ENCODE measurements at regions not wholly inside any gene's neighbourhood (a gene's known extent, or its start where the extent isn't known, plus 50 kb on each side); places are given as distances from the start of the nearest gene placed in this dataset.

- H3K36me3 ChIP-seq, result no peaks in the 10 kb centered on the region
- ATAC-seq (ENCODE audit: low FRiP score in 2 of 2), result peak; percentile 86 to 91
These were observed 65.6 kb upstream of the PTGR2 start for GRCh38 chr14:73785834-73786635.

GRCh38 chr14:73785336-73785833 lies 66.2 kb upstream of the PTGR2 start:
- DNase-seq, result peak in 1 of 2 donors; percentile 51

More at GRCh38 chr14:73785834-73786635, 65.6 kb upstream of the PTGR2 start:
- TF ChIP-seq, protein P1, sequence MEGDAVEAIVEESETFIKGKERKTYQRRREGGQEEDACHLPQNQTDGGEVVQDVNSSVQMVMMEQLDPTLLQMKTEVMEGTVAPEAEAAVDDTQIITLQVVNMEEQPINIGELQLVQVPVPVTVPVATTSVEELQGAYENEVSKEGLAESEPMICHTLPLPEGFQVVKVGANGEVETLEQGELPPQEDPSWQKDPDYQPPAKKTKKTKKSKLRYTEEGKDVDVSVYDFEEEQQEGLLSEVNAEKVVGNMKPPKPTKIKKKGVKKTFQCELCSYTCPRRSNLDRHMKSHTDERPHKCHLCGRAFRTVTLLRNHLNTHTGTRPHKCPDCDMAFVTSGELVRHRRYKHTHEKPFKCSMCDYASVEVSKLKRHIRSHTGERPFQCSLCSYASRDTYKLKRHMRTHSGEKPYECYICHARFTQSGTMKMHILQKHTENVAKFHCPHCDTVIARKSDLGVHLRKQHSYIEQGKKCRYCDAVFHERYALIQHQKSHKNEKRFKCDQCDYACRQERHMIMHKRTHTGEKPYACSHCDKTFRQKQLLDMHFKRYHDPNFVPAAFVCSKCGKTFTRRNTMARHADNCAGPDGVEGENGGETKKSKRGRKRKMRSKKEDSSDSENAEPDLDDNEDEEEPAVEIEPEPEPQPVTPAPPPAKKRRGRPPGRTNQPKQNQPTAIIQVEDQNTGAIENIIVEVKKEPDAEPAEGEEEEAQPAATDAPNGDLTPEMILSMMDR (IDR thresholded peaks at IDR 0.05), result peak in 5 of 6 experiments; percentile 40 to 85 (median 67)
- peak in 3 of 4 donors; percentile 30 to 81 (median 71) for TF ChIP-seq EP300 (IDR thresholded peaks at IDR 0.05)
- TF ChIP-seq POLR2A (IDR thresholded peaks at IDR 0.05), result peak in 3 of 4 donors; percentile 30 to 83 (median 74)
- peak; percentile 94 to 97 for TF ChIP-seq POLR2AphosphoS5 (IDR thresholded peaks at IDR 0.05)
- WGBS, 2 donors, result 0 to 1% methylated on average over 17 to 33 of the region's 35 CpGs
- H3K27ac ChIP-seq, result peak overlapping the region; percentile 97 to 99 (median 98)
- H3K9me3 ChIP-seq, result no peaks in the 10 kb centered on the region
- H3K4me1 ChIP-seq, result peaks cover 48 to 76% (median 53%) of the 10 kb centered on the region in 4 donors
- H3K27me3 ChIP-seq, result no peaks in the 10 kb centered on the region
- peak overlapping the region; percentile 71 to 84 (median 75) for H3K4me3 ChIP-seq
- peak; percentile 91 for DNase-seq

GRCh38 chr14:73784988-73785313 lies 66.7 kb upstream of the PTGR2 start:
- H3K4me1 ChIP-seq, result peaks cover 42 to 71% (median 44%) of the 10 kb centered on the region in 4 donors

More at GRCh38 chr14:73785336-73785833, 66.2 kb upstream of the PTGR2 start:
- Histone ChIP-seq H3K4me1 (peaks cover 42 to 71% (median 46%) of the 10 kb centered on the region in 4 donors), H3K36me3 (peaks cover 0 to under 1% (median 0%) of the 10 kb centered on the region in 4 donors), H3K27me3 (no peaks in the 10 kb centered on the region), H3K9me3 (no peaks in the 10 kb centered on the region), H3K27ac (peak overlapping the region; percentile 97 to 99 (median 98)), H3K4me3 (peak overlapping the region; percentile 15 to 84 (median 72))
- 5 to 6% methylated on average over 8 of the region's 8 CpGs for WGBS, 2 donors
- ATAC-seq (ENCODE audit: low FRiP score in 2 of 2), result peak; percentile 5 to 28
- TF ChIP-seq, protein P1 (IDR thresholded peaks at IDR 0.05), result no peak
- TF ChIP-seq POLR2AphosphoS5 (IDR thresholded peaks at IDR 0.05) (no peak), EP300 (IDR thresholded peaks at IDR 0.05) (no peak), POLR2A (IDR thresholded peaks at IDR 0.05) (no peak)

DNA sequence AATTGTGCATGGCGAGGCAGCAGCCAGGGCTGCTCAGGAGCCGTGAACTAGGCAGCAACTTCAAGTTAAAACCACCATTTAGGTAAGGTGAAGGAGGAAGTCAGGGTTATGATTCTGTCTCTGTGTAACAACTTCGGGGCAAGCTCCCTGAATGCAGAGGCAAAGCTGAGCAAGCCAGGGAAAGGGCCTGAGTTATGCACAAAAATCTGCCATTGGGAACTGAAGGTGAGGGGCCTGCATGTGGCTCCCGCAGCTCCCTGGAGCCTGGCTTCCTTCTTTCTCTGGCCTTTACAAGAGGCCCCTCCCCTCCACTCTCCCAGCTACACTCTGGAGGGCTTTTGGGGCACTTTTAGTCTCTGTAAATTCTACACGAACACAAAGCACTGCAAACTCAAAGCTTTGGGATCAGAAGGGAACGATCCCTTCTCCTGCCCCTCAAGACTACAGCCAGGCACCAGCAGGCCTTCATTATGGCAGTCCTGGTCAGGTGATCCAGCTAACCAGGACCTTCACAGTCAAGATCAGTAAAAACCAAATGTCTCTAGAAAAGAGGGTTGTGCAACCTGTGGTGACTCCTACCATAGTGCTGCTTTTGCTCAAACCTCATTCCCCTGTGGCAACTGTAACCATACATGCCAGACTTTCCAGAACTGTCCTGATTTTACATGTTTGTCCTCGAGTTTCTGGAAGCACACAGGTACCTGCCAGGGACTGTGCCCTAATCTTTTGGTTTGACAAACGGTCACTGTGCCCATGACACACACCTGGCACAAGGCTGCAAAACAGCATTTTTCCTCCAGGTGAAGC lies 67.2 kb upstream of the PTGR2 start:
- ATAC-seq (ENCODE audit: low FRiP score in 2 of 2) (peak; percentile 26 to 57), DNase-seq (peak in 1 of 2 donors; percentile 61)
- peak overlapping the region; percentile 97 to 99 (median 98) for H3K27ac ChIP-seq
- H3K4me3 ChIP-seq, result peak overlapping the region in 1 of 4 donors; percentile 74
- TF ChIP-seq POLR2A (IDR thresholded peaks at IDR 0.05), result peak in 1 of 4 donors; percentile 11
- no peak for TF ChIP-seq EP300 (IDR thresholded peaks at IDR 0.05)
- WGBS, 2 donors, result 26 to 29% methylated on average over 8 of the region's 8 CpGs
- H3K4me1 ChIP-seq, result peaks cover 42 to 71% (median 44%) of the 10 kb centered on the region in 4 donors
- H3K9me3 ChIP-seq, result no peaks in the 10 kb centered on the region
- no peaks in the 10 kb centered on the region for H3K27me3 ChIP-seq
- peaks cover 0 to 3% (median 0%) of the 10 kb centered on the region in 4 donors for H3K36me3 ChIP-seq

More at GRCh38 chr14:73784988-73785313, 66.7 kb upstream of the PTGR2 start:
- Histone ChIP-seq H3K4me3 (peak overlapping the region in 3 of 4 donors; percentile 71 to 84 (median 74)), H3K9me3 (no peaks in the 10 kb centered on the region), H3K27me3 (no peaks in the 10 kb centered on the region), H3K27ac (peak overlapping the region; percentile 97 to 99 (median 98)), H3K36me3 (peaks cover 0 to 3% (median 0%) of the 10 kb centered on the region in 4 donors)
- WGBS, 2 donors, result 59 to 63% methylated on average over 4 of the region's 4 CpGs
- DNase-seq (no peak), ATAC-seq (ENCODE audit: low FRiP score in 2 of 2) (no peak)
- TF ChIP-seq POLR2AphosphoS5 (IDR thresholded peaks at IDR 0.05) (no peak), EP300 (IDR thresholded peaks at IDR 0.05) (no peak), POLR2A (IDR thresholded peaks at IDR 0.05) (no peak)
- TF ChIP-seq, protein P1 (IDR thresholded peaks at IDR 0.05), result no peak

Data from upper lobe of left lung (tissue), 6 donors.